LNCAP (cell line): ENCODE measurements at regions not wholly inside any gene's neighbourhood (a gene's known extent, or its start where the extent isn't known, plus 50 kb on each side); places are given as distances from the start of the nearest gene placed in this dataset.

Experiments
- CTCF ChIP-seq: fragments of 450-650 bp; IDR thresholded peaks from 2 replicates; pipeline ENCODE4 v1.5.1; 2017; ENCODE audit warnings: mild to moderate bottlenecking

- no peak for TF ChIP-seq CTCF
Measured at GRCh38 chr2:34069604-34070003, 470.5 kb upstream of the FAM98A start.

- TF ChIP-seq CTCF: no peak
Measured at GRCh38 chr2:34050413-34050812, 451.3 kb upstream of the FAM98A start.

GRCh38 chr2:34045101-34045655, 446.1 kb upstream of the FAM98A start:
- no peak for TF ChIP-seq CTCF

GRCh38 chr2:34037886-34038285, 438.8 kb upstream of the FAM98A start:
- TF ChIP-seq CTCF: no peak

- no peak for TF ChIP-seq CTCF
Measured at GRCh38 chr2:34037157-34037556, 438.1 kb upstream of the FAM98A start.

GRCh38 chr2:34031097-34031496, 432.0 kb upstream of the FAM98A start:
- TF ChIP-seq CTCF: no peak

- TF ChIP-seq CTCF: no peak
Measured at GRCh38 chr2:34030273-34030672, 431.2 kb upstream of the FAM98A start.

- TF ChIP-seq CTCF: no peak
Measured at GRCh38 chr2:34029073-34029472, 430.0 kb upstream of the FAM98A start.
